ENCODE measurements at regions not wholly inside any gene's neighbourhood (a gene's known extent, or its start where the extent isn't known, plus 50 kb on each side); places are given as distances from the start of the nearest gene placed in this dataset.

DNA sequence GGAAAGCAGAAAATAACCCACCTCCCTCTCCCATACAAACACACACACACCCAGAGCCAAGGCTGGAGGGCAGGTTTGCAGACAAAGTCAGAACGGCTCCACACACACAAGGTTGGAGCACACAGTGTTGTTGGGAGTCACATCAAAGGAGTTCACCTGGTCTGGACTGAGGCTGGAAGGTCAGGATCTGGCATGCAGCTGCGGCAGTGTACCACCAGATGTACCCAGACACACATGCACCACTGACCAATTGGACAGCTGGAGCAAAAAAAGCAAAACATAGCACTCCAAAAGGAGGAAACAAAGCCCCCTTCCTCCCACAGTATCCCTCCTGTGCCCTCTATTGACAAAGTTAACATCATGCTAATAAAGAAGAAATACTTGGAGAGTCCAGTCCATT lies 94.6 kb upstream of the KIF2A start:
- no peaks in the 10 kb centered on the region for H3K4me1 ChIP-seq (ENCODE audit: control insufficient read depth in 4 of 4, insufficient read depth in 4 of 4, low read length in 3 of 4)
- H3K9ac ChIP-seq (ENCODE audit: low read depth in 1 of 2, low read length in 2 of 2) = no peak overlapping the region
- H3K27ac ChIP-seq (ENCODE audit: low read depth in 1 of 2, low read length in 2 of 2) = no peak overlapping the region
- H3K4me3 ChIP-seq (ENCODE audit: low read depth in 1 of 3, low read length in 3 of 3) = no peak overlapping the region
- no peaks in the 10 kb centered on the region for H3K36me3 ChIP-seq (ENCODE audit: control insufficient read depth in 4 of 4, insufficient read depth in 3 of 4, low read depth in 1 of 4, low read length in 3 of 4)
- H3K9me3 ChIP-seq (ENCODE audit: control insufficient read depth in 4 of 4, low read length in 3 of 4) = no peaks in the 10 kb centered on the region
- WGBS = 55% methylated on average over 2 of the region's 2 CpGs
- H3K27me3 ChIP-seq (ENCODE audit: control insufficient read depth in 4 of 4, insufficient read depth in 4 of 4, low read length in 3 of 4) = peaks cover 0 to 3% (median 0%) of the 10 kb centered on the region in 4 donors
- no peak for DNase-seq (ENCODE audit: low spot score)
- TF ChIP-seq TAF1 (conservative IDR thresholded peaks at IDR 0.05) = no peak
- TF ChIP-seq, protein P1, sequence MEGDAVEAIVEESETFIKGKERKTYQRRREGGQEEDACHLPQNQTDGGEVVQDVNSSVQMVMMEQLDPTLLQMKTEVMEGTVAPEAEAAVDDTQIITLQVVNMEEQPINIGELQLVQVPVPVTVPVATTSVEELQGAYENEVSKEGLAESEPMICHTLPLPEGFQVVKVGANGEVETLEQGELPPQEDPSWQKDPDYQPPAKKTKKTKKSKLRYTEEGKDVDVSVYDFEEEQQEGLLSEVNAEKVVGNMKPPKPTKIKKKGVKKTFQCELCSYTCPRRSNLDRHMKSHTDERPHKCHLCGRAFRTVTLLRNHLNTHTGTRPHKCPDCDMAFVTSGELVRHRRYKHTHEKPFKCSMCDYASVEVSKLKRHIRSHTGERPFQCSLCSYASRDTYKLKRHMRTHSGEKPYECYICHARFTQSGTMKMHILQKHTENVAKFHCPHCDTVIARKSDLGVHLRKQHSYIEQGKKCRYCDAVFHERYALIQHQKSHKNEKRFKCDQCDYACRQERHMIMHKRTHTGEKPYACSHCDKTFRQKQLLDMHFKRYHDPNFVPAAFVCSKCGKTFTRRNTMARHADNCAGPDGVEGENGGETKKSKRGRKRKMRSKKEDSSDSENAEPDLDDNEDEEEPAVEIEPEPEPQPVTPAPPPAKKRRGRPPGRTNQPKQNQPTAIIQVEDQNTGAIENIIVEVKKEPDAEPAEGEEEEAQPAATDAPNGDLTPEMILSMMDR (IDR thresholded peaks at IDR 0.05; ENCODE audit: low read depth, low read length, missing input control) = no peak
- TF ChIP-seq YY1 (IDR thresholded peaks at IDR 0.05) = no peak
- TF ChIP-seq EGR1 (IDR thresholded peaks at IDR 0.05; ENCODE audit: low read depth in 2 of 2) = no peak
- no peak for TF ChIP-seq GABPA (IDR thresholded peaks at IDR 0.05 in 1 of 2, conservative IDR thresholded peaks at IDR 0.05 in 1 of 2)
- no peak for TF ChIP-seq RXRA (IDR thresholded peaks at IDR 0.05)
- no peak for TF ChIP-seq HNF4G (IDR thresholded peaks at IDR 0.05)
- TF ChIP-seq RAD21 (IDR thresholded peaks at IDR 0.05) = no peak
- TF ChIP-seq, protein P2, sequence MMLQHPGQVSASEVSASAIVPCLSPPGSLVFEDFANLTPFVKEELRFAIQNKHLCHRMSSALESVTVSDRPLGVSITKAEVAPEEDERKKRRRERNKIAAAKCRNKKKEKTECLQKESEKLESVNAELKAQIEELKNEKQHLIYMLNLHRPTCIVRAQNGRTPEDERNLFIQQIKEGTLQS (IDR thresholded peaks at IDR 0.05) = no peak
- TF ChIP-seq, protein P3, sequence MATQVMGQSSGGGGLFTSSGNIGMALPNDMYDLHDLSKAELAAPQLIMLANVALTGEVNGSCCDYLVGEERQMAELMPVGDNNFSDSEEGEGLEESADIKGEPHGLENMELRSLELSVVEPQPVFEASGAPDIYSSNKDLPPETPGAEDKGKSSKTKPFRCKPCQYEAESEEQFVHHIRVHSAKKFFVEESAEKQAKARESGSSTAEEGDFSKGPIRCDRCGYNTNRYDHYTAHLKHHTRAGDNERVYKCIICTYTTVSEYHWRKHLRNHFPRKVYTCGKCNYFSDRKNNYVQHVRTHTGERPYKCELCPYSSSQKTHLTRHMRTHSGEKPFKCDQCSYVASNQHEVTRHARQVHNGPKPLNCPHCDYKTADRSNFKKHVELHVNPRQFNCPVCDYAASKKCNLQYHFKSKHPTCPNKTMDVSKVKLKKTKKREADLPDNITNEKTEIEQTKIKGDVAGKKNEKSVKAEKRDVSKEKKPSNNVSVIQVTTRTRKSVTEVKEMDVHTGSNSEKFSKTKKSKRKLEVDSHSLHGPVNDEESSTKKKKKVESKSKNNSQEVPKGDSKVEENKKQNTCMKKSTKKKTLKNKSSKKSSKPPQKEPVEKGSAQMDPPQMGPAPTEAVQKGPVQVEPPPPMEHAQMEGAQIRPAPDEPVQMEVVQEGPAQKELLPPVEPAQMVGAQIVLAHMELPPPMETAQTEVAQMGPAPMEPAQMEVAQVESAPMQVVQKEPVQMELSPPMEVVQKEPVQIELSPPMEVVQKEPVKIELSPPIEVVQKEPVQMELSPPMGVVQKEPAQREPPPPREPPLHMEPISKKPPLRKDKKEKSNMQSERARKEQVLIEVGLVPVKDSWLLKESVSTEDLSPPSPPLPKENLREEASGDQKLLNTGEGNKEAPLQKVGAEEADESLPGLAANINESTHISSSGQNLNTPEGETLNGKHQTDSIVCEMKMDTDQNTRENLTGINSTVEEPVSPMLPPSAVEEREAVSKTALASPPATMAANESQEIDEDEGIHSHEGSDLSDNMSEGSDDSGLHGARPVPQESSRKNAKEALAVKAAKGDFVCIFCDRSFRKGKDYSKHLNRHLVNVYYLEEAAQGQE (IDR thresholded peaks at IDR 0.05) = no peak
- TF ChIP-seq, protein P4, sequence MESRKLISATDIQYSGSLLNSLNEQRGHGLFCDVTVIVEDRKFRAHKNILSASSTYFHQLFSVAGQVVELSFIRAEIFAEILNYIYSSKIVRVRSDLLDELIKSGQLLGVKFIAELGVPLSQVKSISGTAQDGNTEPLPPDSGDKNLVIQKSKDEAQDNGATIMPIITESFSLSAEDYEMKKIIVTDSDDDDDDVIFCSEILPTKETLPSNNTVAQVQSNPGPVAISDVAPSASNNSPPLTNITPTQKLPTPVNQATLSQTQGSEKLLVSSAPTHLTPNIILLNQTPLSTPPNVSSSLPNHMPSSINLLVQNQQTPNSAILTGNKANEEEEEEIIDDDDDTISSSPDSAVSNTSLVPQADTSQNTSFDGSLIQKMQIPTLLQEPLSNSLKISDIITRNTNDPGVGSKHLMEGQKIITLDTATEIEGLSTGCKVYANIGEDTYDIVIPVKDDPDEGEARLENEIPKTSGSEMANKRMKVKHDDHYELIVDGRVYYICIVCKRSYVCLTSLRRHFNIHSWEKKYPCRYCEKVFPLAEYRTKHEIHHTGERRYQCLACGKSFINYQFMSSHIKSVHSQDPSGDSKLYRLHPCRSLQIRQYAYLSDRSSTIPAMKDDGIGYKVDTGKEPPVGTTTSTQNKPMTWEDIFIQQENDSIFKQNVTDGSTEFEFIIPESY (IDR thresholded peaks at IDR 0.05) = no peak

DNA sequence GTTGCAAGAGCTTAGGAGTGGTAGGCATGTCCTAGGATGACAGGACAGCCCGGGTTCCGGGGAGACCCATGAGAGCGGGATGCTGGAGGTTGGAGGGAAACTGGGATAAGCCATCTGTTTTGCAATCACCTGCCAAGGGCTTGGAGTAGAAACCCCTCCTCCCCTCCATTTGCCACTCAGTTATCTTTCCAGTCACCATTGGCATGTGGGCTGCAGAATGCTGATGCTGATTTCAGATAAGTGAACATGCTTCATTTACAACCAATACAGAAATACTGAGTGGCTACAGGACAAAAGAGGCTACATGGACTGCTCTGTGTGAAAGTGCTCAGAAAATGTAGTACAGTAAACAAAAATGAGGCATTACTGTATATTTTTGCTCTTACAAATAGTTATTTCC lies 93.4 kb upstream of the KIF2A start:
- Histone ChIP-seq H3K9ac (ENCODE audit: low read depth in 1 of 2, low read length in 2 of 2) (no peak overlapping the region), H3K36me3 (ENCODE audit: control insufficient read depth in 4 of 4, insufficient read depth in 3 of 4, low read depth in 1 of 4, low read length in 3 of 4) (no peaks in the 10 kb centered on the region), H3K4me1 (ENCODE audit: control insufficient read depth in 4 of 4, insufficient read depth in 4 of 4, low read length in 3 of 4) (no peaks in the 10 kb centered on the region), H3K27ac (ENCODE audit: low read depth in 1 of 2, low read length in 2 of 2) (no peak overlapping the region), H3K27me3 (ENCODE audit: control insufficient read depth in 4 of 4, insufficient read depth in 4 of 4, low read length in 3 of 4) (peaks cover 0 to 3% (median 0%) of the 10 kb centered on the region in 4 donors), H3K4me3 (ENCODE audit: low read depth in 1 of 3, low read length in 3 of 3) (no peak overlapping the region), H3K9me3 (ENCODE audit: control insufficient read depth in 4 of 4, low read length in 3 of 4) (no peaks in the 10 kb centered on the region)
- 94% methylated on average over 3 of the region's 3 CpGs for WGBS
- DNase-seq (ENCODE audit: low spot score) = no peak
- TF ChIP-seq, protein P1 (IDR thresholded peaks at IDR 0.05; ENCODE audit: low read depth, low read length, missing input control) = no peak
- no peak for TF ChIP-seq HNF4A (conservative IDR thresholded peaks at IDR 0.05)
- TF ChIP-seq, protein P3 (IDR thresholded peaks at IDR 0.05) = no peak
- TF ChIP-seq, protein P2 (IDR thresholded peaks at IDR 0.05) = no peak
